ENCODE measurements at regions not wholly inside any gene's neighbourhood (a gene's known extent, or its start where the extent isn't known, plus 50 kb on each side); places are given as distances from the start of the nearest gene placed in this dataset.

DNA sequence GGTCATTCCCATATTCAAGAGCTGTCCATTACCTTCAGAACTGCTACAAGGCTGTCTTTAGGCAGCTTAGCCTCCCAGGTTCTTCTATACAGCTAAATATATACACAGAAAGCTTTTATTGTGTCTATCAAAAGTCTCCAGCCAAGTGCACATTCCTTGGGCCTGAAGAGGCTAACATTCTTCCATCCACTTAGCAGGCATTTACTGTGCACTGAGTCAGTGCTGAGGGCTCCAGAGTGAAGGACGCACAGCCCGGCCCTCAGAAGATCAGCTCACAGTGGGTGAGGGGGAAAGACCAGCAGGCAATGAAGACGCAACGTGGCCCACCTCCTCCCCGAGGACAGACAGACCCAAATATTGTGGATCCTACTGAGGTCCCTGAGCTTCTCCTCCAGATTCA lies 569.9 kb downstream of the CDH26 start:
- TF ChIP-seq CTCF (IDR thresholded peaks at IDR 0.05) (no peak), EZH2 (IDR thresholded peaks at IDR 0.05) (no peak)
